IMR-90 (cell line): ENCODE measurements at regions not wholly inside any gene's neighbourhood (a gene's known extent, or its start where the extent isn't known, plus 50 kb on each side); places are given as distances from the start of the nearest gene placed in this dataset.

Experiments
- CEBPB ChIP-seq: IDR thresholded peaks from 2 replicates; pipeline ENCODE4 v1.6.1; 2012; ENCODE audit warnings: low read depth, low read length, improper control_type of control experiment
- FOS ChIP-seq: fragments of 150-350 bp; IDR thresholded peaks from 2 replicates; pipeline ENCODE4 v1.6.1; 2016; ENCODE audit warnings: low read depth, low read length
- MAFK ChIP-seq: IDR thresholded peaks from 2 replicates; pipeline ENCODE4 v1.6.1; 2012; ENCODE audit warnings: low read depth, low read length, improper control_type of control experiment
- MAZ ChIP-seq: IDR thresholded peaks from 2 replicates; pipeline ENCODE4 v1.6.1; 2012; ENCODE audit warnings: low read depth, mild to moderate bottlenecking, low read length, improper control_type of control experiment, moderate library complexity, borderline replicate concordance
- MXI1 ChIP-seq: IDR thresholded peaks from 2 replicates; pipeline ENCODE4 v1.6.1; 2012; ENCODE audit warnings: low read depth, mild to moderate bottlenecking, low read length, moderate library complexity, borderline replicate concordance
- POLR2A ChIP-seq: IDR thresholded peaks from 2 replicates; pipeline ENCODE4 v1.6.1; 2012; ENCODE audit warnings: mild to moderate bottlenecking, low read depth, low read length
- RAD21 ChIP-seq: IDR thresholded peaks from 2 replicates; pipeline ENCODE4 v1.6.1; 2012; ENCODE audit warnings: low read length, improper control_type of control experiment
- RCOR1 ChIP-seq: IDR thresholded peaks from 2 replicates; pipeline ENCODE4 v1.6.1; 2012; ENCODE audit warnings: mild to moderate bottlenecking, low read length, improper control_type of control experiment; ENCODE audit not compliant: insufficient replicate concordance
- TF ChIP-seq, protein P1 (sequence below): conservative IDR thresholded peaks from 2 replicates; pipeline ENCODE4 v1.5.1; 2012; ENCODE audit warnings: mild to moderate bottlenecking, low read depth, low read length, improper control_type of control experiment
- TF ChIP-seq, protein P2 (sequence below): fragments of 150-350 bp; IDR thresholded peaks from 2 replicates; pipeline ENCODE4 v1.6.1; 2016; ENCODE audit warnings: low read depth, mild to moderate bottlenecking, low read length, moderate library complexity, borderline replicate concordance

DNA sequence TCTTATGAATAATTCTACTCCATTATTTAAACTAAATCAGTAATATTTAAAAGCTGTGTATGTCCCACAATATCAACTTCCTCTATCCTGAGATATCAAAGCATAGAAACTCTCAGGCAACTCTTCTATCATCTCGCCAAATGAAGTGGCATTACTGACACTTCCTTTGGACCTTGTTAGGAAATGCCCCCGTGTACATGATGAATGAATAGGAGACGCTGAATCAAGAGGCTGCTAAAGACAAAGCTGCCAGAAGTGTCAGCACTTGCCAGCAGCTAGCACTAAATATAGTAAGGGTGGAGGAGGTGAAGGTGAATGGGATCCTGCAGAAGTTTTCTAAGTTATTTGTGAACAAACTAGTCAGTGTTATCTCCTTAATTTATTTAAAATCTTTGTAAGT is 99.5 kb upstream of the BLTP1 start:
- TF ChIP-seq MAZ (no peak), POLR2A (no peak), CEBPB (no peak), FOS (no peak), MAFK (no peak), RCOR1 (no peak), RAD21 (no peak), MXI1 (no peak)
- TF ChIP-seq, protein P1, sequence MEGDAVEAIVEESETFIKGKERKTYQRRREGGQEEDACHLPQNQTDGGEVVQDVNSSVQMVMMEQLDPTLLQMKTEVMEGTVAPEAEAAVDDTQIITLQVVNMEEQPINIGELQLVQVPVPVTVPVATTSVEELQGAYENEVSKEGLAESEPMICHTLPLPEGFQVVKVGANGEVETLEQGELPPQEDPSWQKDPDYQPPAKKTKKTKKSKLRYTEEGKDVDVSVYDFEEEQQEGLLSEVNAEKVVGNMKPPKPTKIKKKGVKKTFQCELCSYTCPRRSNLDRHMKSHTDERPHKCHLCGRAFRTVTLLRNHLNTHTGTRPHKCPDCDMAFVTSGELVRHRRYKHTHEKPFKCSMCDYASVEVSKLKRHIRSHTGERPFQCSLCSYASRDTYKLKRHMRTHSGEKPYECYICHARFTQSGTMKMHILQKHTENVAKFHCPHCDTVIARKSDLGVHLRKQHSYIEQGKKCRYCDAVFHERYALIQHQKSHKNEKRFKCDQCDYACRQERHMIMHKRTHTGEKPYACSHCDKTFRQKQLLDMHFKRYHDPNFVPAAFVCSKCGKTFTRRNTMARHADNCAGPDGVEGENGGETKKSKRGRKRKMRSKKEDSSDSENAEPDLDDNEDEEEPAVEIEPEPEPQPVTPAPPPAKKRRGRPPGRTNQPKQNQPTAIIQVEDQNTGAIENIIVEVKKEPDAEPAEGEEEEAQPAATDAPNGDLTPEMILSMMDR: no peak
- TF ChIP-seq, protein P2, sequence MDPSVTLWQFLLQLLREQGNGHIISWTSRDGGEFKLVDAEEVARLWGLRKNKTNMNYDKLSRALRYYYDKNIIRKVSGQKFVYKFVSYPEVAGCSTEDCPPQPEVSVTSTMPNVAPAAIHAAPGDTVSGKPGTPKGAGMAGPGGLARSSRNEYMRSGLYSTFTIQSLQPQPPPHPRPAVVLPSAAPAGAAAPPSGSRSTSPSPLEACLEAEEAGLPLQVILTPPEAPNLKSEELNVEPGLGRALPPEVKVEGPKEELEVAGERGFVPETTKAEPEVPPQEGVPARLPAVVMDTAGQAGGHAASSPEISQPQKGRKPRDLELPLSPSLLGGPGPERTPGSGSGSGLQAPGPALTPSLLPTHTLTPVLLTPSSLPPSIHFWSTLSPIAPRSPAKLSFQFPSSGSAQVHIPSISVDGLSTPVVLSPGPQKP: no peak
